ENCODE measurements at regions not wholly inside any gene's neighbourhood (a gene's known extent, or its start where the extent isn't known, plus 50 kb on each side); places are given as distances from the start of the nearest gene placed in this dataset.

DNA sequence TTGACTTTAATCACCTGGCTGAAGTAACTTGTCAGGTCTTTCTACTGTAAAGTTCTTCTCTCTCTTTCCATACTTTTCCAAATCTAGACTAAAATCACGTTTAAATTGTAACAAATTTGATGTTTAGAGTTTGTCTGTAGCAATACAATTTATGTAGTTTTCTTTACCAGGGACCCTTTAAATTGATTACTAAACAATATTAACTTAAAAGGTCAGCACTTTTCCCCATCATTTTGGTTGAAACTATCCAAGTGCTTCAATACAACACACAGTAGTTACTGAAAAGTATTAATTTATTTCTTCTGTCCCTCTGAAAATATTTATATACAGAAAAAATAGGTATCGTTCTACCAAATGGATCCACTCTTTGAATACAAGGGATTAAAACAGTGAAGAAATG is 350.8 kb downstream of the SLC16A7 start:
- POLR2A ChIA-PET, result no interaction called here
- Mint-ChIP-seq H3K27ac (no peak overlapping the region), H3K27me3 (ENCODE audit: low read depth) (no peaks in the 10 kb centered on the region; the same call in 1 of the 2 replicates), H3K9me3 (peaks cover 15% of the 10 kb centered on the region), H3K4me1 (peaks cover 4% of the 10 kb centered on the region; the same call in 1 of the 2 replicates), H3K4me3 (no peak overlapping the region), H3K36me3 (peaks cover 3% of the 10 kb centered on the region; the same call in 1 of the 2 replicates)
- ATAC-seq (no peak), DNase-seq (ENCODE audit: low spot score) (no peak)
- TF ChIP-seq, protein P1, sequence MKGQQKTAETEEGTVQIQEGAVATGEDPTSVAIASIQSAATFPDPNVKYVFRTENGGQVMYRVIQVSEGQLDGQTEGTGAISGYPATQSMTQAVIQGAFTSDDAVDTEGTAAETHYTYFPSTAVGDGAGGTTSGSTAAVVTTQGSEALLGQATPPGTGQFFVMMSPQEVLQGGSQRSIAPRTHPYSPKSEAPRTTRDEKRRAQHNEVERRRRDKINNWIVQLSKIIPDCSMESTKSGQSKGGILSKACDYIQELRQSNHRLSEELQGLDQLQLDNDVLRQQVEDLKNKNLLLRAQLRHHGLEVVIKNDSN (CRISPR knock-in tag; IDR thresholded peaks at IDR 0.05), result no peak
- TF ChIP-seq, protein P2, sequence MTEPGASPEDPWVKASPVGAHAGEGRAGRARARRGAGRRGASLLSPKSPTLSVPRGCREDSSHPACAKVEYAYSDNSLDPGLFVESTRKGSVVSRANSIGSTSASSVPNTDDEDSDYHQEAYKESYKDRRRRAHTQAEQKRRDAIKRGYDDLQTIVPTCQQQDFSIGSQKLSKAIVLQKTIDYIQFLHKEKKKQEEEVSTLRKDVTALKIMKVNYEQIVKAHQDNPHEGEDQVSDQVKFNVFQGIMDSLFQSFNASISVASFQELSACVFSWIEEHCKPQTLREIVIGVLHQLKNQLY (CRISPR knock-in tag; IDR thresholded peaks at IDR 0.05), result no peak
- TF ChIP-seq TEAD1 (CRISPR knock-in tag; IDR thresholded peaks at IDR 0.05) (no peak), ZNF416 (CRISPR knock-in tag; IDR thresholded peaks at IDR 0.05) (no peak), NR2C2 (CRISPR knock-in tag; IDR thresholded peaks at IDR 0.05) (no peak), SP1 (CRISPR knock-in tag; conservative IDR thresholded peaks at IDR 0.05) (no peak), ELF4 (CRISPR knock-in tag; IDR thresholded peaks at IDR 0.05; ENCODE audit: low read depth) (no peak), CREM (CRISPR knock-in tag; IDR thresholded peaks at IDR 0.05) (no peak)
- TF ChIP-seq, protein P3, sequence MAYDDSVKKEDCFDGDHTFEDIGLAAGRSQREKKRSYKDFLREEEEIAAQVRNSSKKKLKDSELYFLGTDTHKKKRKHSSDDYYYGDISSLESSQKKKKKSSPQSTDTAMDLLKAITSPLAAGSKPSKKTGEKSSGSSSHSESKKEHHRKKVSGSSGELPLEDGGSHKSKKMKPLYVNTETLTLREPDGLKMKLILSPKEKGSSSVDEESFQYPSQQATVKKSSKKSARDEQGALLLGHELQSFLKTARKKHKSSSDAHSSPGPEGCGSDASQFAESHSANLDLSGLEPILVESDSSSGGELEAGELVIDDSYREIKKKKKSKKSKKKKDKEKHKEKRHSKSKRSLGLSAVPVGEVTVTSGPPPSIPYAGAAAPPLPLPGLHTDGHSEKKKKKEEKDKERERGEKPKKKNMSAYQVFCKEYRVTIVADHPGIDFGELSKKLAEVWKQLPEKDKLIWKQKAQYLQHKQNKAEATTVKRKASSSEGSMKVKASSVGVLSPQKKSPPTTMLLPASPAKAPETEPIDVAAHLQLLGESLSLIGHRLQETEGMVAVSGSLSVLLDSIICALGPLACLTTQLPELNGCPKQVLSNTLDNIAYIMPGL (CRISPR knock-in tag; IDR thresholded peaks at IDR 0.05), result no peak
- TF ChIP-seq, protein P4, sequence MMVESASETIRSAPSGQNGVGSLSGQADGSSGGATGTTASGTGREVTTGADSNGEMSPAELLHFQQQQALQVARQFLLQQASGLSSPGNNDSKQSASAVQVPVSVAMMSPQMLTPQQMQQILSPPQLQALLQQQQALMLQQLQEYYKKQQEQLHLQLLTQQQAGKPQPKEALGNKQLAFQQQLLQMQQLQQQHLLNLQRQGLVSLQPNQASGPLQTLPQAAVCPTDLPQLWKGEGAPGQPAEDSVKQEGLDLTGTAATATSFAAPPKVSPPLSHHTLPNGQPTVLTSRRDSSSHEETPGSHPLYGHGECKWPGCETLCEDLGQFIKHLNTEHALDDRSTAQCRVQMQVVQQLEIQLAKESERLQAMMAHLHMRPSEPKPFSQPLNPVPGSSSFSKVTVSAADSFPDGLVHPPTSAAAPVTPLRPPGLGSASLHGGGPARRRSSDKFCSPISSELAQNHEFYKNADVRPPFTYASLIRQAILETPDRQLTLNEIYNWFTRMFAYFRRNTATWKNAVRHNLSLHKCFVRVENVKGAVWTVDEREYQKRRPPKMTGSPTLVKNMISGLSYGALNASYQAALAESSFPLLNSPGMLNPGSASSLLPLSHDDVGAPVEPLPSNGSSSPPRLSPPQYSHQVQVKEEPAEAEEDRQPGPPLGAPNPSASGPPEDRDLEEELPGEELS (CRISPR knock-in tag; IDR thresholded peaks at IDR 0.05), result no peak
- TF ChIP-seq, protein P5, sequence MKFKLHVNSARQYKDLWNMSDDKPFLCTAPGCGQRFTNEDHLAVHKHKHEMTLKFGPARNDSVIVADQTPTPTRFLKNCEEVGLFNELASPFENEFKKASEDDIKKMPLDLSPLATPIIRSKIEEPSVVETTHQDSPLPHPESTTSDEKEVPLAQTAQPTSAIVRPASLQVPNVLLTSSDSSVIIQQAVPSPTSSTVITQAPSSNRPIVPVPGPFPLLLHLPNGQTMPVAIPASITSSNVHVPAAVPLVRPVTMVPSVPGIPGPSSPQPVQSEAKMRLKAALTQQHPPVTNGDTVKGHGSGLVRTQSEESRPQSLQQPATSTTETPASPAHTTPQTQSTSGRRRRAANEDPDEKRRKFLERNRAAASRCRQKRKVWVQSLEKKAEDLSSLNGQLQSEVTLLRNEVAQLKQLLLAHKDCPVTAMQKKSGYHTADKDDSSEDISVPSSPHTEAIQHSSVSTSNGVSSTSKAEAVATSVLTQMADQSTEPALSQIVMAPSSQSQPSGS (CRISPR knock-in tag; IDR thresholded peaks at IDR 0.05; ENCODE audit: borderline replicate concordance, low read depth), result no peak
- CTCF ChIA-PET, result no interaction called here

DNA sequence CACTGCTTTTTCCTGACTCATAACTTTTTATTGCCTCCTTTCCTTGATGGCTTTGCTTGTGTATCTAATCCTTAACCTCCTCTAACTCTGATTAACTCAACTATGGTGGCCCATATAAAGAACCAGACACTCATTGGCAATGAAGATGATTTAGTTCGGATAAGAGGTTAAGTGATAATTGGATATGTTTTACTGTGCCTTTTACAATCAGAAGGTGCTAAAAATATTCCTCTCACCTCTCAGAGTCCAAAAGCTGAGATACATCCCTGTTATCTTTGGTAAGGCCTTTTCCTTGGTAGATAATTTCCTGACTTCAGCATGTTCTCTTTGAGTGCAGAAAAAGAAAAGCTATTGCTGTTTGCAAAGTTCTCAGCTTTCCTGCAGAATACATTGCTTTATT is 367.7 kb downstream of the SLC16A7 start:
- H3K27me3 Mint-ChIP-seq (ENCODE audit: low read depth), result no peaks in the 10 kb centered on the region
- DNase-seq (ENCODE audit: low spot score) (no peak), ATAC-seq (no peak)
- TF ChIP-seq ZBTB21 (CRISPR knock-in tag; IDR thresholded peaks at IDR 0.05; ENCODE audit: borderline replicate concordance) (no peak), ZNF317 (CRISPR knock-in tag; IDR thresholded peaks at IDR 0.05; ENCODE audit: borderline replicate concordance, low read depth) (no peak), ZNF396 (CRISPR knock-in tag; IDR thresholded peaks at IDR 0.05; ENCODE audit: borderline replicate concordance) (no peak)
- TF ChIP-seq, protein P6, sequence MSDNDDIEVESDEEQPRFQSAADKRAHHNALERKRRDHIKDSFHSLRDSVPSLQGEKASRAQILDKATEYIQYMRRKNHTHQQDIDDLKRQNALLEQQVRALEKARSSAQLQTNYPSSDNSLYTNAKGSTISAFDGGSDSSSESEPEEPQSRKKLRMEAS (CRISPR knock-in tag; IDR thresholded peaks at IDR 0.05), result no peak
- TF ChIP-seq, protein P1 (CRISPR knock-in tag; IDR thresholded peaks at IDR 0.05), result no peak
- no peak overlapping the region for H3K4me3 Mint-ChIP-seq
- CTCF ChIA-PET, result no interaction called here
- H3K4me1 Mint-ChIP-seq, result peaks cover 27% of the 10 kb centered on the region
- H3K36me3 Mint-ChIP-seq, result peaks cover 12% of the 10 kb centered on the region; the same call in 1 of the 2 replicates
- POLR2A ChIA-PET, result no interaction called here
- peaks cover 25% of the 10 kb centered on the region for H3K9me3 Mint-ChIP-seq
- H3K27ac Mint-ChIP-seq, result no peak overlapping the region
